ENCODE measurements at regions not wholly inside any gene's neighbourhood (a gene's known extent, or its start where the extent isn't known, plus 50 kb on each side); places are given as distances from the start of the nearest gene placed in this dataset.
A peak's percentile ranks its signal among the peaks of the same experiment; 100 is the strongest.

DNA sequence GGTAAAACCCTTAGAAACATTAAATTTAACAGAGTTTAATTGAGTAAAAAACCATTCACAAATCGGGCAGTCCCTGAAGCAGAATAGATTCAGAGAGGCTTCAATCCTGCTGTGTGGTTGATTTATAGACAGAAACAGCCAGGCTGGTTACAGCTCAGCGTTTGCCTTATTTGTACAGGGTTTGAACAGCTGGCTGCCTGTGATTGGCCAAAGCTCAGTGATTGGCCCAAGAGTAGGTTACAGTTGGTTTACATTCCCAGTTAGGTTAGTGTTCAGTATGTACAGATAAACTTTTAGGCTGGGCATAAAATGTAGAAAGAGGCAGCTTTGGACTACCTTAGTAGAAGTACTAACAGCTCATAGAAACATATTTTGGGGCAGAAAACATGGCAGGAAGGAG is 210.4 kb upstream of the ELAC2 start:
- no peak overlapping the region for H3K4me3 ChIP-seq
- no peaks in the 10 kb centered on the region for H3K4me1 ChIP-seq (ENCODE audit: low read depth)
- H3K9me3 ChIP-seq, result no peaks in the 10 kb centered on the region
- no peaks in the 10 kb centered on the region for H3K36me3 ChIP-seq (ENCODE audit: low read depth)
- ATAC-seq (peak; percentile 67), DNase-seq (peak in 1 of 3 donors; percentile 16)
- intact Hi-C loops (cut with DNase I, micrococcal nuclease), result no loop called here
- TF ChIP-seq, protein P1, sequence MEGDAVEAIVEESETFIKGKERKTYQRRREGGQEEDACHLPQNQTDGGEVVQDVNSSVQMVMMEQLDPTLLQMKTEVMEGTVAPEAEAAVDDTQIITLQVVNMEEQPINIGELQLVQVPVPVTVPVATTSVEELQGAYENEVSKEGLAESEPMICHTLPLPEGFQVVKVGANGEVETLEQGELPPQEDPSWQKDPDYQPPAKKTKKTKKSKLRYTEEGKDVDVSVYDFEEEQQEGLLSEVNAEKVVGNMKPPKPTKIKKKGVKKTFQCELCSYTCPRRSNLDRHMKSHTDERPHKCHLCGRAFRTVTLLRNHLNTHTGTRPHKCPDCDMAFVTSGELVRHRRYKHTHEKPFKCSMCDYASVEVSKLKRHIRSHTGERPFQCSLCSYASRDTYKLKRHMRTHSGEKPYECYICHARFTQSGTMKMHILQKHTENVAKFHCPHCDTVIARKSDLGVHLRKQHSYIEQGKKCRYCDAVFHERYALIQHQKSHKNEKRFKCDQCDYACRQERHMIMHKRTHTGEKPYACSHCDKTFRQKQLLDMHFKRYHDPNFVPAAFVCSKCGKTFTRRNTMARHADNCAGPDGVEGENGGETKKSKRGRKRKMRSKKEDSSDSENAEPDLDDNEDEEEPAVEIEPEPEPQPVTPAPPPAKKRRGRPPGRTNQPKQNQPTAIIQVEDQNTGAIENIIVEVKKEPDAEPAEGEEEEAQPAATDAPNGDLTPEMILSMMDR (IDR thresholded peaks at IDR 0.05), result no peak

DNA sequence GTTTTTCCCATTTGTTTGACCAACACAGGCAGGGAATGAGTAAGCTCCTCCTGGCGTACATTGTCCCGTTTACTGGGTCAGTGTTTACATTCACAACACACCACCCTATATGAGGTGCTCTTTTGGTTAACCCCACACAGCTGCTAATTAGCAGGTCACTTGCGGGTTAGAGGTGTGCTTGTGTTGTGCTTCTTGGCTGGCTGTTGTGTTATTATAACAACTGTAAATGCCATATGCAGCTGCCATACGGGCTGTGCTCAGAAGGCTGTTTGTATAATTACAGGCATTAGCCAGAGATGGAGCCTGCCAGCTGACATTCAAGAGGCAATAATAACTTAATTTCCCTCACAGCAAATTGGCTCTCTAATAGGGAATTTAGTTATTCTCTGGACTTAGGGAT is 205.1 kb upstream of the ELAC2 start:
- peak; percentile 75 for ATAC-seq
- intact Hi-C loops (cut with DNase I, micrococcal nuclease), result no loop called here

DNA sequence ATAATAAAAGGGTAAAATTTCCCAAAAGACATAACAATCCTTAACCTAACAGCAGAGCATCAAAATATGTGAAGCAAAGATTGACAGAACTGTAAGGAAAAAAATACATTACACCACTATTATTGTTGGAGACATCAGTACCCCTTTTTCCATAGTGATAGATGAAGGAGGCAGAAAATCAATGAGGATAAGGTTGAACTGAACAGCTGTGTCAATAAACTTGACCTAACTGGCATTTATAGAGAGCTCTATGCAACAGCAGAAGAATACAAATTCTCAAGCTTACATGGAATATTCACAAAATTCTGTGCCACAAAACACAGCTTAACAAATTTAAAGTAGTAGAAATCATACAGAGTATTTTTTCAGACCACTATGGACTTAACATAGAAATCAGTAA is 195.0 kb upstream of the ELAC2 start:
- H3K4me1 ChIP-seq (ENCODE audit: low read depth), result no peaks in the 10 kb centered on the region
- no peaks in the 10 kb centered on the region for H3K9me3 ChIP-seq
- H3K36me3 ChIP-seq (ENCODE audit: low read depth), result no peaks in the 10 kb centered on the region
- TF ChIP-seq, protein P1 (IDR thresholded peaks at IDR 0.05), result no peak
- intact Hi-C loops (cut with DNase I, micrococcal nuclease), result no loop called here
- DNase-seq (no peak), ATAC-seq (no peak)
- H3K4me3 ChIP-seq, result no peak overlapping the region

More for the DNA sequence above, 205.1 kb upstream of the ELAC2 start:
- TF ChIP-seq, protein P1 (IDR thresholded peaks at IDR 0.05), result no peak
- Histone ChIP-seq H3K4me1 (ENCODE audit: low read depth) (no peaks in the 10 kb centered on the region), H3K36me3 (ENCODE audit: low read depth) (no peaks in the 10 kb centered on the region), H3K4me3 (no peak overlapping the region), H3K9me3 (no peaks in the 10 kb centered on the region)
- DNase-seq, result peak in 1 of 3 donors; percentile 27

DNA sequence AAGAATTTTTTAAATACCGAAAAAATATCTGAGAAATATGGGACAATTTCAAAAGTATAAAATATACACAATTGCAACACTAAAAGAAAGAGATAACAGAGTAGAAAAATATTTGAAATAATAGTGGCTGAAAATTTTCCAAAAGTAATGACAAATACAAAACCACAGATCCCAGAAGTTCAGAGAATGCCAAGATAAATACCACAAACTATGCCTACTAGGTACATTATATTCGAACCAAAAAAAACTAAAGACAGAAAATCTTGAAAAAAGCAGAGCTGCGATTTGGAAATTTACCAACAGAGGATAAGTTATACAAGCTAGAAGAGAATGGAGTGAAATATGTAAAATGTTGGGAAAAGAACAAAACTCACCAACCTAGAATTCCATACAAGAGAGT is 191.3 kb upstream of the ELAC2 start:
- no peak for DNase-seq
- Histone ChIP-seq H3K4me1 (ENCODE audit: low read depth) (no peaks in the 10 kb centered on the region), H3K9me3 (no peaks in the 10 kb centered on the region), H3K4me3 (no peak overlapping the region), H3K36me3 (ENCODE audit: low read depth) (no peaks in the 10 kb centered on the region)
- intact Hi-C loops (cut with DNase I, micrococcal nuclease), result no loop called here
- ATAC-seq, result no peak
- TF ChIP-seq, protein P1 (IDR thresholded peaks at IDR 0.05), result no peak

DNA sequence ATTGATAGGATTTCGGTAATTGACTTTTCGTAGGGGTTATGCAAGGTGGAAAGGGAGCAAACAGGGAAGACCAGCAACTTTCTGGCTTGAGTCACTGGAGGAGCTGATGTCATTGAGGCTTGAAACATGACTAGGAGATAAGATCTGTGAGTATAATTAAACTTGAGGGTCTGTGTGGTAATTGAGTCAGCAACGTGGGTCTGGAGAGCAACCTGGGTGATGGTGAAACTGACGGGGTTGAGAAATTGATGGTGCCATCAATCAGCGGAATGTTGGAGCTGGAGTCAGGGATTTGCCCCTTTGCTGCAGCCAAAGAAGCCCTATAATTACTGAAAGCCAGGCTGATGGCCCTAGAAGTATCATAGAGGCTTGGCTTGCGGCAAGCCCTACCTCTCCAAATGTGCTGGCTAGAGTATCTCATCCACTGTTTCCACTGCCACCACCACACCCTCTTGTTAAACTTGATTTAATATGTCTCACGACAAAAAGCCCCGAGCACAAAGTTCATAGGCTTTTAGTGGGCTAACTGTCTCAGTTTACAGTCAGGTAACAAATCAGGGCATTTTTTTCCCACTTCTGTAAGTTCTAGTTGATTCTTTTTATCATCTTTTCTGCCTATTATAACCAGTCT is 186.9 kb upstream of the ELAC2 start:
- DNase-seq (peak in 1 of 3 donors; percentile 25), ATAC-seq (peak; percentile 81)
- Histone ChIP-seq H3K4me1 (ENCODE audit: low read depth) (no peaks in the 10 kb centered on the region), H3K36me3 (ENCODE audit: low read depth) (no peaks in the 10 kb centered on the region), H3K9me3 (no peaks in the 10 kb centered on the region), H3K4me3 (no peak overlapping the region)
- intact Hi-C loops (cut with DNase I, micrococcal nuclease), result loop anchor here in 1 of 2 donors (2.0 kb wide), 1 partner anchor 26 kb away; no protein-coding TSS in a partner anchor
- TF ChIP-seq, protein P1 (IDR thresholded peaks at IDR 0.05), result no peak
